PC-9 (cell line): ENCODE measurements at regions not wholly inside any gene's neighbourhood (a gene's known extent, or its start where the extent isn't known, plus 50 kb on each side); places are given as distances from the start of the nearest gene placed in this dataset.

Source experiments
- BruUV-seq: library from RNA; stranded (reverse); fragments of 400-500 nt; replicated peaks from 2 replicates; lab custom pipeline; 2021; lab: Mats Ljungman, UMichigan
- CTCF ChIA-PET: fragments of 300-600 bp; sonication (Branson Sonifier 250); formaldehyde crosslinking; loops from one replicate; lab custom pipeline; 2022; ENCODE audit warnings: antibody characterized with exemption; lab: Charles Lee
- POLR2A ChIA-PET: fragments of 300-600 bp; sonication (Branson Sonifier 250); formaldehyde crosslinking; loops from one replicate; lab custom pipeline; 2022; ENCODE audit warnings: antibody characterized with exemption; ENCODE audit not compliant: unreplicated experiment; lab: Charles Lee
- DNase-seq, 2 experiments: peaks; one replicate each; pipeline versions ENCODE4 v3.0.0 to v3.0.0-alpha.2; 2015 to 2022; ENCODE audit warnings: mixed read lengths in 1 of 2
- H2AFZ ChIP-seq: fragments of 200-600 bp; sonication (generic); 2 replicates; pipeline ENCODE4 v1.8.1; 2017; ENCODE audit warnings: antibody characterized with exemption
- H3F3A ChIP-seq: fragments of 200-600 bp; sonication (generic); 2 replicates; pipeline ENCODE4 v1.8.1; 2017; ENCODE audit warnings: antibody characterized with exemption, mild to moderate bottlenecking, low read depth; ENCODE audit not compliant: insufficient read depth
- H3K27ac ChIP-seq: fragments of 200-600 bp; sonication (generic); 2 replicates; pipeline ENCODE4 v1.6.1; 2016; ENCODE audit warnings: mixed run types
- H3K27me3 ChIP-seq: fragments of 200-600 bp; sonication (generic); 2 replicates; pipeline ENCODE4 v1.6.1; 2016; ENCODE audit warnings: low read depth, mixed run types; ENCODE audit not compliant: insufficient read depth
- H3K36me3 ChIP-seq: fragments of 200-600 bp; sonication (generic); 2 replicates; pipeline ENCODE4 v1.6.1; 2016; ENCODE audit warnings: low read depth, mixed run types
- H3K4me1 ChIP-seq: fragments of 200-600 bp; sonication (generic); replicated peaks from 2 replicates; pipeline ENCODE4 v1.6.1; 2016; ENCODE audit warnings: mixed run types; ENCODE audit not compliant: insufficient read depth
- H3K4me2 ChIP-seq: fragments of 200-600 bp; sonication (generic); 2 replicates; pipeline ENCODE4 v1.6.1; 2017; ENCODE audit warnings: mixed run types
- H3K4me3 ChIP-seq: fragments of 200-600 bp; sonication (generic); 2 replicates; pipeline ENCODE4 v1.6.1; 2016; ENCODE audit warnings: mixed run types
- H3K79me2 ChIP-seq: fragments of 200-600 bp; sonication (generic); 2 replicates; pipeline ENCODE4 v1.6.1; 2017; ENCODE audit warnings: low read depth, mixed run types
- H3K9me2 ChIP-seq: fragments of 200-600 bp; sonication (generic); 2 replicates; pipeline ENCODE4 v1.8.1; 2017; ENCODE audit warnings: mild to moderate bottlenecking; ENCODE audit not compliant: insufficient read depth
- H3K9me3 ChIP-seq: fragments of 200-600 bp; sonication (generic); 2 replicates; pipeline ENCODE4 v1.8.1; 2016; ENCODE audit warnings: low read depth; ENCODE audit not compliant: insufficient read depth
- H4K20me1 ChIP-seq: fragments of 200-600 bp; sonication (generic); 2 replicates; pipeline ENCODE4 v1.8.1; 2017; ENCODE audit not compliant: insufficient read depth
- EZH2 ChIP-seq: fragments of 200-600 bp; sonication (generic); IDR thresholded peaks from 2 replicates; pipeline ENCODE4 v1.8.0; 2017; ENCODE audit warnings: antibody characterized with exemption, low read depth
- intact Hi-C: fragments of 100-400 bp; cut with micrococcal nuclease; formaldehyde crosslinking; loops from one replicate; pipeline ENCODE4 v1.10.0; 2022; ENCODE audit not compliant: unreplicated experiment
- TF ChIP-seq, protein P1 (sequence below): fragments of 200-600 bp; sonication (generic); conservative IDR thresholded peaks from 2 replicates; pipeline ENCODE4 v1.6.1; 2017; ENCODE audit warnings: mixed run types, antibody characterized with exemption, mild to moderate bottlenecking, moderate library complexity

DNA sequence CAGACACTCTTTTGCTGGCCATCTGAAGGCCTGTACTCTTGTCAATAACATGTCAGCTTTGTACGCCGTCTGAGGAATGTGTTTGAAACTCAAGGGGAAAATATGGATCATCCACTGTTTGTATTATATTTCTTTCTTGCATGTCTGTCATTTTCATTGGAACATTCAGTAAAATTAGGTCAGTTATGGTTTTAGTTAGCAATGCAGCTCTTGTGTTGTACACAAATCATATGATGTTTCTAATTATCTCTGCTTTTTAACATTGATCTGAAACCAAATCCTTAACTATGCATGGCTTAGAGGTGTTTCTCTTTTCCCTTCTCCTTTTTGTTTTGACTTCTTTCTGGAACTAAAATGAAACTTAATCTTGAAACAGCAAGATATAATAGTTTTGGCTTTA, 333.6 kb upstream of the PRICKLE1 start:
- ChIA-PET POLR2A (no interaction called here), CTCF (no interaction called here)
- Histone ChIP-seq H3K9me2 (0 out of 2 replicates have a peak, but pooled peaks cover 4% of the 10 kb centered on the region), H2AFZ (no peak overlapping the region), H3K27ac (no peak overlapping the region), H3K4me2 (no peak overlapping the region), H3K79me2 (no peaks in the 10 kb centered on the region), H3K4me1 (0 out of 2 replicates have a peak, but pooled peaks cover 4% of the 10 kb centered on the region), H3K36me3 (no peaks in the 10 kb centered on the region), H3K4me3 (no peak overlapping the region), H3K27me3 (no peaks in the 10 kb centered on the region), H3F3A (no peaks in the 10 kb centered on the region), H3K9me3 (no peaks in the 10 kb centered on the region), H4K20me1 (no peaks in the 10 kb centered on the region)
- DNase-seq = no peak
- TF ChIP-seq, protein P1, sequence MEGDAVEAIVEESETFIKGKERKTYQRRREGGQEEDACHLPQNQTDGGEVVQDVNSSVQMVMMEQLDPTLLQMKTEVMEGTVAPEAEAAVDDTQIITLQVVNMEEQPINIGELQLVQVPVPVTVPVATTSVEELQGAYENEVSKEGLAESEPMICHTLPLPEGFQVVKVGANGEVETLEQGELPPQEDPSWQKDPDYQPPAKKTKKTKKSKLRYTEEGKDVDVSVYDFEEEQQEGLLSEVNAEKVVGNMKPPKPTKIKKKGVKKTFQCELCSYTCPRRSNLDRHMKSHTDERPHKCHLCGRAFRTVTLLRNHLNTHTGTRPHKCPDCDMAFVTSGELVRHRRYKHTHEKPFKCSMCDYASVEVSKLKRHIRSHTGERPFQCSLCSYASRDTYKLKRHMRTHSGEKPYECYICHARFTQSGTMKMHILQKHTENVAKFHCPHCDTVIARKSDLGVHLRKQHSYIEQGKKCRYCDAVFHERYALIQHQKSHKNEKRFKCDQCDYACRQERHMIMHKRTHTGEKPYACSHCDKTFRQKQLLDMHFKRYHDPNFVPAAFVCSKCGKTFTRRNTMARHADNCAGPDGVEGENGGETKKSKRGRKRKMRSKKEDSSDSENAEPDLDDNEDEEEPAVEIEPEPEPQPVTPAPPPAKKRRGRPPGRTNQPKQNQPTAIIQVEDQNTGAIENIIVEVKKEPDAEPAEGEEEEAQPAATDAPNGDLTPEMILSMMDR = no peak
- TF ChIP-seq EZH2 = no peak
- intact Hi-C loops = no loop called here
- no TSS peak for BruUV-seq

DNA sequence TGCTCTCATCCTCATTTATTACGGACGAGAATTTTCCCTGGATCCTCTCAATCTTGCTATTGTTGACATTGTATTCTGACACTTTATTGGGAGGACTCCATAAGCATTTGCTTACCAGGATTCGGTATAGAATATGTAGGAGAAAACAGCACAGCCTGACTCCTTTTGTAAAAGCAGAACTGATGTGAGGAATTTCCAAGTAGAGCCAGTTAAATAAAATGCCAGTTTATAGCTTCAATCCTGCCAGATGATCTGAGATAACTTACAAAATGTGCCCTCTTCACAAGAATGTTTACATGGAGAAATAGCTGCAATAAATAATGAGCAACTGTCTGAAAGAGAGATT, 332.9 kb upstream of the PRICKLE1 start:
- H3F3A ChIP-seq = no peaks in the 10 kb centered on the region
- no peak overlapping the region; the same call in 1 of the 2 replicates for H3K4me2 ChIP-seq
- H3K36me3 ChIP-seq = no peaks in the 10 kb centered on the region
- no TSS peak for BruUV-seq
- POLR2A ChIA-PET = no interaction called here
- no peaks in the 10 kb centered on the region for H3K9me3 ChIP-seq
- no peaks in the 10 kb centered on the region for H4K20me1 ChIP-seq
- no peaks in the 10 kb centered on the region for H3K27me3 ChIP-seq
- H3K27ac ChIP-seq = peak overlapping the region; percentile 10; the same call in 1 of the 2 replicates
- CTCF ChIA-PET = no interaction called here
- H3K9me2 ChIP-seq = 0 out of 2 replicates have a peak, but pooled peaks cover 4% of the 10 kb centered on the region
- no peaks in the 10 kb centered on the region for H3K79me2 ChIP-seq
- H3K4me1 ChIP-seq = 0 out of 2 replicates have a peak, but pooled peaks cover 4% of the 10 kb centered on the region
- H2AFZ ChIP-seq = no peak overlapping the region
- intact Hi-C loops = no loop called here
- H3K4me3 ChIP-seq = no peak overlapping the region
- DNase-seq = no peak
- TF ChIP-seq EZH2 = no peak
- TF ChIP-seq, protein P1 = no peak

DNA sequence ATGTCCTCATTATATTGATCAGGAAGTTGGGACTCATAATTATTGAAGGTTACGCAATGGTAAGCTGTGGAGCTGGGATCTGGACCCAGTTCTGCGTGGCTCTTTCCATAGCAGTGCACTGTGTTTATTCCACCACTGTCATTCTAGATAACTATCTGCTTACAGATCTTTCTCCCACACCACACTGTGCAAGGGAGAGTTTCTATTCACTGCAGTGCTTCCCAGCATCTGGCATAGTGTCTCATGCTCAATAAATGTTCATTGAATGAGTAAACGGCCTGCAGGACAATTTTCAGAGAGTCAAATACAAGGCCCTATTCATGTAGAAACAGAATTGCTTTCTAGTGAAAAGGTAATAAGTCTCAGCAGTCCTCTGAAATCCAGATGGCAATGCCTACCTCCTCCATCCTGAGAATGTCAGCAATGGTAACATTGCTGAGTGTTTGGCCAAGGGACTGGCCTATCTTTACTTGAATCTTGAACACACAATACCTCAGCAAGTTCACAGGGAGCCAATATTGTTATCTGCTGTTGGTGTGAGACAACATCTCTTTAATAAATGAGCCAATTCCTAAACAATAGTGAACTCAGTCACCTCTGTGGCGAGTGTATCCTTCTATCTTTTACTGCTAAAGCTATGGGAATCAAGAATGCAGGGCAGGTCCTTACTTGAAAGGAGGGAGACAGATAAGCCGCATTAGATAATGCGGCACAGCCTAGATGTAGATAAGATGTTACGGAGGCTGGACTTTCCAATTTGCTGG, 332.4 kb upstream of the PRICKLE1 start:
- DNase-seq = peak; percentile 11 to 84
- Histone ChIP-seq H3K79me2 (no peaks in the 10 kb centered on the region), H3K9me3 (no peaks in the 10 kb centered on the region), H3K27me3 (no peaks in the 10 kb centered on the region), H2AFZ (0 out of 2 replicates have a peak overlapping the region, but pooled peaks have one; percentile 42), H3K4me2 (no peak overlapping the region), H3F3A (no peaks in the 10 kb centered on the region), H3K36me3 (no peaks in the 10 kb centered on the region), H3K4me1 (0 out of 2 replicates have a peak, but pooled peaks cover 4% of the 10 kb centered on the region), H4K20me1 (no peaks in the 10 kb centered on the region), H3K9me2 (0 out of 2 replicates have a peak, but pooled peaks cover 4% of the 10 kb centered on the region), H3K4me3 (no peak overlapping the region), H3K27ac (peak overlapping the region; percentile 10; the same call in 1 of the 2 replicates)
- TF ChIP-seq EZH2 = no peak
- TF ChIP-seq, protein P1 = no peak
- POLR2A ChIA-PET = no interaction called here
- BruUV-seq = no TSS peak
- intact Hi-C loops = no loop called here
- CTCF ChIA-PET = no interaction called here
